Liver (tissue), 8 donors: ENCODE measurements at regions not wholly inside any gene's neighbourhood (a gene's known extent, or its start where the extent isn't known, plus 50 kb on each side); places are given as distances from the start of the nearest gene placed in this dataset.

Source experiments
- DNase-seq: peaks from one replicate; pipeline ENCODE4 v3.0.0-alpha.2; 2017; ENCODE audit warnings: low spot score
- H3K27ac ChIP-seq, 2 donors: one replicate each; pipeline ENCODE4 v1.7.0; 2013; ENCODE audit warnings: inconsistent platforms in 2 of 2, low read length in 2 of 2, control low read depth in 1 of 2, low read depth in 1 of 2, mild to moderate bottlenecking in 1 of 2
- H3K27me3 ChIP-seq, 4 donors: one replicate each; pipeline versions ENCODE4 v1.6.1 to v1.7.0; 2013; ENCODE audit warnings: low read length in 3 of 4, inconsistent platforms in 1 of 4, mild to moderate bottlenecking in 1 of 4, moderate library complexity in 1 of 4; ENCODE audit not compliant: control insufficient read depth in 4 of 4, insufficient read depth in 4 of 4
- H3K36me3 ChIP-seq, 4 donors: one replicate each; pipeline versions ENCODE4 v1.6.1 to v1.7.0; 2013; ENCODE audit warnings: low read length in 3 of 4, mild to moderate bottlenecking in 3 of 4, low read depth in 1 of 4, moderate library complexity in 1 of 4; ENCODE audit not compliant: control insufficient read depth in 4 of 4, insufficient read depth in 3 of 4
- H3K4me1 ChIP-seq, 4 donors: one replicate each; pipeline versions ENCODE4 v1.6.1 to v1.7.0; 2013; ENCODE audit warnings: low read length in 3 of 4, mild to moderate bottlenecking in 3 of 4, moderate library complexity in 1 of 4; ENCODE audit not compliant: control insufficient read depth in 4 of 4, insufficient read depth in 4 of 4
- H3K4me3 ChIP-seq, 3 donors: one replicate each; pipeline versions ENCODE4 v1.6.1 to v1.7.0; 2013; ENCODE audit warnings: low read length in 3 of 3, control low read depth in 1 of 3, low read depth in 1 of 3, mild to moderate bottlenecking in 1 of 3
- H3K9ac ChIP-seq, 2 donors: one replicate each; pipeline ENCODE4 v1.7.0; 2013; ENCODE audit warnings: low read length in 2 of 2, mild to moderate bottlenecking in 2 of 2, moderate library complexity in 2 of 2, control low read depth in 1 of 2, low read depth in 1 of 2
- H3K9me3 ChIP-seq, 4 donors: one replicate each; pipeline versions ENCODE4 v1.6.1 to v1.7.0; 2013; ENCODE audit warnings: low read length in 3 of 4; ENCODE audit not compliant: control insufficient read depth in 4 of 4
- EGR1 ChIP-seq, 2 donors: IDR thresholded peaks; 2 replicates each; pipeline ENCODE4 v1.6.1; 2016 to 2018; ENCODE audit warnings: antibody characterized with exemption in 2 of 2, low read depth in 2 of 2
- FOXA1 ChIP-seq: IDR thresholded peaks from 2 replicates; pipeline ENCODE4 v1.6.1; 2016; ENCODE audit warnings: antibody characterized with exemption
- FOXA2 ChIP-seq: IDR thresholded peaks from 2 replicates; pipeline ENCODE4 v1.6.1; 2016; ENCODE audit warnings: antibody characterized with exemption
- GABPA ChIP-seq, 2 donors: IDR thresholded peaks in 1 of 2; conservative IDR thresholded peaks in 1 of 2; 2 replicates each; pipeline ENCODE4 v1.6.1; 2016; ENCODE audit warnings: antibody characterized with exemption in 2 of 2, mild to moderate bottlenecking in 1 of 2, moderate library complexity in 1 of 2
- HNF4G ChIP-seq: IDR thresholded peaks from 2 replicates; pipeline ENCODE4 v1.6.1; 2016; ENCODE audit warnings: antibody characterized with exemption
- JUND ChIP-seq, 2 donors: IDR thresholded peaks; 2 replicates each; pipeline ENCODE4 v1.6.1; 2016; ENCODE audit warnings: antibody characterized with exemption in 2 of 2
- RAD21 ChIP-seq, 2 donors: IDR thresholded peaks; 2 replicates each; pipeline ENCODE4 v1.6.1; 2016; ENCODE audit warnings: antibody characterized with exemption in 2 of 2, mild to moderate bottlenecking in 2 of 2
- RXRA ChIP-seq, 2 donors: IDR thresholded peaks; 2 replicates each; pipeline ENCODE4 v1.6.1; 2017 to 2018; ENCODE audit warnings: antibody characterized with exemption in 2 of 2, mild to moderate bottlenecking in 1 of 2
- SP1 ChIP-seq: IDR thresholded peaks from 2 replicates; pipeline ENCODE4 v1.6.1; 2018; ENCODE audit warnings: antibody characterized with exemption, mild to moderate bottlenecking
- TAF1 ChIP-seq: conservative IDR thresholded peaks from 2 replicates; pipeline ENCODE4 v1.6.1; 2016; ENCODE audit warnings: antibody characterized with exemption, mild to moderate bottlenecking
- YY1 ChIP-seq: IDR thresholded peaks from 2 replicates; pipeline ENCODE4 v1.6.1; 2016; ENCODE audit warnings: antibody characterized with exemption, mild to moderate bottlenecking
- WGBS: extraction: QIAGEN DNeasy Blood & Tissue Kit; methylation state at CpG from one replicate; pipeline ENCODE4 v1.1.7; 2013; 5-methylcytosine and 5-hydroxymethylcytosine counted together
- TF ChIP-seq, protein P1 (sequence below): IDR thresholded peaks from 2 replicates; pipeline ENCODE4 v1.6.1; 2016; ENCODE audit warnings: antibody characterized with exemption
- TF ChIP-seq, protein P2 (sequence below): IDR thresholded peaks from 2 replicates; pipeline ENCODE4 v1.6.1; 2016; ENCODE audit warnings: antibody characterized with exemption
- TF ChIP-seq, protein P3 (sequence below): IDR thresholded peaks from 2 replicates; pipeline ENCODE4 v1.6.1; 2016; ENCODE audit warnings: antibody characterized with exemption, mild to moderate bottlenecking
- TF ChIP-seq, protein P4 (sequence below): IDR thresholded peaks from 2 replicates; pipeline ENCODE4 v1.6.1; 2016; ENCODE audit warnings: antibody characterized with exemption
- TF ChIP-seq, protein P5 (sequence below): fragments of 150-350 bp; IDR thresholded peaks from 2 replicates; pipeline ENCODE4 v1.5.1; 2017; ENCODE audit warnings: improper control_type of control experiment, low read depth, low read length; ENCODE audit not compliant: missing input control
- donor health status: healthy.
- donor health status: healthy.
- donor health status: healthy.
- donor health status: healthy.
- donor health status: healthy.

DNA sequence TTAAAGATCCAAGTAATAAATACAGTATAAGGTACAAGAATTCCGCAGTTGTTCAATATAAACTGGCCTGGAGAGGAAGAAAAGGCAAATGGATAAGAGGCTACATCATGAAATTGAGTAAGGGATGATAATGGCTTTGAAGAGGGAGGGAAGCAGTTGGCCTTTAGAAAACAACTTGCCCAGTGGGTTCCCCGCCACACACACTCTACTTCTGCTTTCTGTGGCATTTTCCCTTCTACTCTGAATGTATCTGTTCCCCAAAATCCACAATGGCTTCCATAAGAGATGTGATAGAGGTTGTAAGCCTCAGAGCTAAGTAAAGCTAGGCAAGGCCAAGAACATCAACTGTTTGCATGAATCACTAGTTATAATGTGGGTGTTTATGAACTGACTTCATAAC, 221.3 kb downstream of the MBD2 start (continued):
- no peak for TF ChIP-seq FOXA2
- no peak for TF ChIP-seq JUND (IDR thresholded peaks at IDR 0.05)
- no peak for TF ChIP-seq RAD21 (IDR thresholded peaks at IDR 0.05)
- TF ChIP-seq FOXA1 = no peak
- no peak for TF ChIP-seq RXRA (IDR thresholded peaks at IDR 0.05)

DNA sequence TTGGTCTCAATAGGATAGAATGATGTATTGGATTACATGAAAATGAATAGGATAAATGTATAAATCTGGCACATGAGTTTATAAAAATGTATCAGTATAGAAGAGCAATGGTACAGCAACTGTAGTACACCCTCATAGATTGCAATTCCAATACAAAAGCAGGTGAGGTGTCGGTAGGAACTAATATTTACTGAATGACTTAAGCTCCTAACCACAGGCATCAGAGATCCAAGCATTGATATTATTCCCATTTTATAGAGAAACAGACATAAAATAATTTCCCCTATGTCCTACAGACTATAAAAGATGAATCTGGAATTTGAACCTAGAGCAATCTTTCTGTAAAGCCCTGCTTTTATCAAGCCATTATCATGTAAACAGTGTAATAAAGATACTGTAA, 227.4 kb downstream of the MBD2 start:
- Histone ChIP-seq H3K27ac (no peak overlapping the region), H3K9me3 (peaks cover 0 to 5% (median 0%) of the 10 kb centered on the region in 4 donors), H3K27me3 (no peaks in the 10 kb centered on the region), H3K36me3 (no peaks in the 10 kb centered on the region), H3K4me1 (no peaks in the 10 kb centered on the region), H3K4me3 (no peak overlapping the region), H3K9ac (no peak overlapping the region)
- DNase-seq = no peak
- TF ChIP-seq EGR1 (IDR thresholded peaks at IDR 0.05; ENCODE audit: low read depth in 2 of 2) (no peak), RAD21 (IDR thresholded peaks at IDR 0.05) (no peak), FOXA1 (no peak), FOXA2 (no peak), HNF4G (no peak), TAF1 (no peak), GABPA (IDR thresholded peaks at IDR 0.05 in 1 of 2, conservative IDR thresholded peaks at IDR 0.05 in 1 of 2) (no peak), SP1 (no peak), YY1 (no peak)
- TF ChIP-seq, protein P1, sequence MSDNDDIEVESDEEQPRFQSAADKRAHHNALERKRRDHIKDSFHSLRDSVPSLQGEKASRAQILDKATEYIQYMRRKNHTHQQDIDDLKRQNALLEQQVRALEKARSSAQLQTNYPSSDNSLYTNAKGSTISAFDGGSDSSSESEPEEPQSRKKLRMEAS = no peak
- TF ChIP-seq, protein P2, sequence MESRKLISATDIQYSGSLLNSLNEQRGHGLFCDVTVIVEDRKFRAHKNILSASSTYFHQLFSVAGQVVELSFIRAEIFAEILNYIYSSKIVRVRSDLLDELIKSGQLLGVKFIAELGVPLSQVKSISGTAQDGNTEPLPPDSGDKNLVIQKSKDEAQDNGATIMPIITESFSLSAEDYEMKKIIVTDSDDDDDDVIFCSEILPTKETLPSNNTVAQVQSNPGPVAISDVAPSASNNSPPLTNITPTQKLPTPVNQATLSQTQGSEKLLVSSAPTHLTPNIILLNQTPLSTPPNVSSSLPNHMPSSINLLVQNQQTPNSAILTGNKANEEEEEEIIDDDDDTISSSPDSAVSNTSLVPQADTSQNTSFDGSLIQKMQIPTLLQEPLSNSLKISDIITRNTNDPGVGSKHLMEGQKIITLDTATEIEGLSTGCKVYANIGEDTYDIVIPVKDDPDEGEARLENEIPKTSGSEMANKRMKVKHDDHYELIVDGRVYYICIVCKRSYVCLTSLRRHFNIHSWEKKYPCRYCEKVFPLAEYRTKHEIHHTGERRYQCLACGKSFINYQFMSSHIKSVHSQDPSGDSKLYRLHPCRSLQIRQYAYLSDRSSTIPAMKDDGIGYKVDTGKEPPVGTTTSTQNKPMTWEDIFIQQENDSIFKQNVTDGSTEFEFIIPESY = no peak
- WGBS = 89% methylated on average over 1 of the region's 1 CpG

DNA sequence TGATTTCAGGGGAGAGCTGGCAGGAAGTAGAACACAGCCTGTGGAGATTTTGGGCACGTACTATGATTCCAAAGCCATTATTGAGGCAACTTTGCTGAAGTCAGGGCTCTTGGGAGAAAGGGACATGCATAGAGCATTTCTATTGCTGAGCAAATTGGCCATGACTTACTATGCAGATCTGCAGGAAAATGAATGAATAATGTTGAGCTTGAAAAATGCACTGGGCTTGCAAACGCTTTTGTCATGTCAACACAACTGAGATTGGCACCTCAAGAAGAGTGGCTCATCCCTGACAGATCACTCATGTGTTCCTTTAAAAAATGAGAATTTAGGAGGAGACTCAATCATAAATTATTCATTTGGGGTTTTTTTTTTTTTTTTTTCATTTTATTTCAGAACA, 230.5 kb downstream of the MBD2 start:
- no peaks in the 10 kb centered on the region for H3K4me1 ChIP-seq
- H3K36me3 ChIP-seq = no peaks in the 10 kb centered on the region
- H3K27me3 ChIP-seq = no peaks in the 10 kb centered on the region
- TF ChIP-seq JUND (IDR thresholded peaks at IDR 0.05) (no peak), RXRA (IDR thresholded peaks at IDR 0.05) (no peak)
- no peak overlapping the region for H3K27ac ChIP-seq
- no peak for DNase-seq
- H3K9ac ChIP-seq = no peak overlapping the region
- H3K9me3 ChIP-seq = peaks cover 0 to 5% (median 0%) of the 10 kb centered on the region in 4 donors
- 71% methylated on average over 2 of the region's 2 CpGs for WGBS
- H3K4me3 ChIP-seq = no peak overlapping the region

DNA sequence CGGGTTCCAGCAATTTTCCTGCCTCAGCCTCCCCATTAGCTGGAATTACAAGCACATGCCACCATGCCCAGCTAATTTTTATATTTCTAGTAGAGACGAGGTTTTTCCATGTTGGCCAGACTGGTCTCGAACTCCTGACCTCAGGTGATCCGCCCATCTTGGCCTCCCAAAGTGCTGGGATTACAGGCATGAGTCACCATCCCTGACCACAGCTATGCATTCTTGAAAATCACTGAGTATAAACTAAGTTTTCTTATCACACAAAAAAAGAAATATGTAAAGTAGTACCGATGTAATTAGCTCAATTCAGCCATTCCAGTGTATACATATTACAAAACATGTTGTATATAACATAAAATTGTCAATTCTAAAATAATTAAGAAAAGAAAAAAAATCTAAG, 232.7 kb downstream of the MBD2 start:
- peaks cover 0 to 5% (median 0%) of the 10 kb centered on the region in 4 donors for H3K9me3 ChIP-seq
- no peaks in the 10 kb centered on the region for H3K27me3 ChIP-seq
- no peak overlapping the region for H3K27ac ChIP-seq
- no peak for TF ChIP-seq SP1
- TF ChIP-seq, protein P3, sequence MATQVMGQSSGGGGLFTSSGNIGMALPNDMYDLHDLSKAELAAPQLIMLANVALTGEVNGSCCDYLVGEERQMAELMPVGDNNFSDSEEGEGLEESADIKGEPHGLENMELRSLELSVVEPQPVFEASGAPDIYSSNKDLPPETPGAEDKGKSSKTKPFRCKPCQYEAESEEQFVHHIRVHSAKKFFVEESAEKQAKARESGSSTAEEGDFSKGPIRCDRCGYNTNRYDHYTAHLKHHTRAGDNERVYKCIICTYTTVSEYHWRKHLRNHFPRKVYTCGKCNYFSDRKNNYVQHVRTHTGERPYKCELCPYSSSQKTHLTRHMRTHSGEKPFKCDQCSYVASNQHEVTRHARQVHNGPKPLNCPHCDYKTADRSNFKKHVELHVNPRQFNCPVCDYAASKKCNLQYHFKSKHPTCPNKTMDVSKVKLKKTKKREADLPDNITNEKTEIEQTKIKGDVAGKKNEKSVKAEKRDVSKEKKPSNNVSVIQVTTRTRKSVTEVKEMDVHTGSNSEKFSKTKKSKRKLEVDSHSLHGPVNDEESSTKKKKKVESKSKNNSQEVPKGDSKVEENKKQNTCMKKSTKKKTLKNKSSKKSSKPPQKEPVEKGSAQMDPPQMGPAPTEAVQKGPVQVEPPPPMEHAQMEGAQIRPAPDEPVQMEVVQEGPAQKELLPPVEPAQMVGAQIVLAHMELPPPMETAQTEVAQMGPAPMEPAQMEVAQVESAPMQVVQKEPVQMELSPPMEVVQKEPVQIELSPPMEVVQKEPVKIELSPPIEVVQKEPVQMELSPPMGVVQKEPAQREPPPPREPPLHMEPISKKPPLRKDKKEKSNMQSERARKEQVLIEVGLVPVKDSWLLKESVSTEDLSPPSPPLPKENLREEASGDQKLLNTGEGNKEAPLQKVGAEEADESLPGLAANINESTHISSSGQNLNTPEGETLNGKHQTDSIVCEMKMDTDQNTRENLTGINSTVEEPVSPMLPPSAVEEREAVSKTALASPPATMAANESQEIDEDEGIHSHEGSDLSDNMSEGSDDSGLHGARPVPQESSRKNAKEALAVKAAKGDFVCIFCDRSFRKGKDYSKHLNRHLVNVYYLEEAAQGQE = no peak
- TF ChIP-seq, protein P4, sequence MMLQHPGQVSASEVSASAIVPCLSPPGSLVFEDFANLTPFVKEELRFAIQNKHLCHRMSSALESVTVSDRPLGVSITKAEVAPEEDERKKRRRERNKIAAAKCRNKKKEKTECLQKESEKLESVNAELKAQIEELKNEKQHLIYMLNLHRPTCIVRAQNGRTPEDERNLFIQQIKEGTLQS = no peak
- TF ChIP-seq JUND (IDR thresholded peaks at IDR 0.05) = no peak
- TF ChIP-seq HNF4G = no peak
- no peak for TF ChIP-seq FOXA2
- TF ChIP-seq TAF1 = no peak
- no peak for TF ChIP-seq EGR1 (IDR thresholded peaks at IDR 0.05; ENCODE audit: low read depth in 2 of 2)
- TF ChIP-seq GABPA (IDR thresholded peaks at IDR 0.05 in 1 of 2, conservative IDR thresholded peaks at IDR 0.05 in 1 of 2) = no peak
- TF ChIP-seq, protein P5, sequence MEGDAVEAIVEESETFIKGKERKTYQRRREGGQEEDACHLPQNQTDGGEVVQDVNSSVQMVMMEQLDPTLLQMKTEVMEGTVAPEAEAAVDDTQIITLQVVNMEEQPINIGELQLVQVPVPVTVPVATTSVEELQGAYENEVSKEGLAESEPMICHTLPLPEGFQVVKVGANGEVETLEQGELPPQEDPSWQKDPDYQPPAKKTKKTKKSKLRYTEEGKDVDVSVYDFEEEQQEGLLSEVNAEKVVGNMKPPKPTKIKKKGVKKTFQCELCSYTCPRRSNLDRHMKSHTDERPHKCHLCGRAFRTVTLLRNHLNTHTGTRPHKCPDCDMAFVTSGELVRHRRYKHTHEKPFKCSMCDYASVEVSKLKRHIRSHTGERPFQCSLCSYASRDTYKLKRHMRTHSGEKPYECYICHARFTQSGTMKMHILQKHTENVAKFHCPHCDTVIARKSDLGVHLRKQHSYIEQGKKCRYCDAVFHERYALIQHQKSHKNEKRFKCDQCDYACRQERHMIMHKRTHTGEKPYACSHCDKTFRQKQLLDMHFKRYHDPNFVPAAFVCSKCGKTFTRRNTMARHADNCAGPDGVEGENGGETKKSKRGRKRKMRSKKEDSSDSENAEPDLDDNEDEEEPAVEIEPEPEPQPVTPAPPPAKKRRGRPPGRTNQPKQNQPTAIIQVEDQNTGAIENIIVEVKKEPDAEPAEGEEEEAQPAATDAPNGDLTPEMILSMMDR = no peak
- H3K36me3 ChIP-seq = no peaks in the 10 kb centered on the region
- H3K4me1 ChIP-seq = no peaks in the 10 kb centered on the region
- H3K9ac ChIP-seq = no peak overlapping the region
- 68% methylated on average over 5 of the region's 5 CpGs for WGBS
- no peak for DNase-seq
- H3K4me3 ChIP-seq = no peak overlapping the region
